ENCODE measurements at regions not wholly inside any gene's neighbourhood (a gene's known extent, or its start where the extent isn't known, plus 50 kb on each side); places are given as distances from the start of the nearest gene placed in this dataset.

GRCh38 chr3:59135096-59135495, 85.3 kb upstream of the CFAP20DC start:
- no peak for TF ChIP-seq TAF1 (IDR thresholded peaks at IDR 0.05; ENCODE audit: low read depth)
- no peak for TF ChIP-seq POLR2AphosphoS5 (IDR thresholded peaks at IDR 0.05)
- H3K36me3 ChIP-seq (ENCODE audit: insufficient read depth, low read length): no peaks in the 10 kb centered on the region

DNA sequence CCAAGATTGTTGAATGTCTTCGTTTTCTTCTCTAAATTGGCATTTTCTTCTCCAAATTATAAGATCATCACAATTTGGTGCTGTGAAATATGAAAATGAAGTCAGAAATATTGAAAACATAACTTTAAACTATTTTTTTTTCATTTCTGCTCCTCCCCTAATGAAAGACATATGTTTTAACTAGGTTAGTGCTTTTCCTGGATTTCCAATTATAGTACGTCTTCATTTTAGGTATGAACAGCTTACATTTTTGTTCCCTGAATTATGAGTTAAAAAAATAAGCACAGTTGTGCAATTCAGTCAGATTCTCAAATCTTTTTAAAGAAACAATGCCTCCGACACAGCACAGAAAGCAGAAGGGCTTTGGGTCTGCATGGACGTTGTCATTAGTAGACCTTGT, 83.5 kb upstream of the CFAP20DC start:
- H3K36me3 ChIP-seq (ENCODE audit: insufficient read depth, low read length): no peaks in the 10 kb centered on the region
- H3F3A ChIP-seq (ENCODE audit: insufficient read depth, low read length, poor library complexity, severe bottlenecking): no peaks in the 10 kb centered on the region
- no peak overlapping the region for H3K4me2 ChIP-seq (ENCODE audit: low read length)
- no peaks in the 10 kb centered on the region for H3K79me2 ChIP-seq (replicated peaks; ENCODE audit: insufficient read depth, low read length)
- H3K9ac ChIP-seq (ENCODE audit: low read length): no peak overlapping the region
- no peak overlapping the region for H3K27ac ChIP-seq (ENCODE audit: low read length)
- no peaks in the 10 kb centered on the region for H3K9me2 ChIP-seq (ENCODE audit: insufficient read depth, low read length)
- no peaks in the 10 kb centered on the region for H3K9me3 ChIP-seq (ENCODE audit: low read length)
- H3K4me3 ChIP-seq (ENCODE audit: low read length): no peak overlapping the region
- H4K20me1 ChIP-seq (ENCODE audit: insufficient read depth): no peaks in the 10 kb centered on the region
- no peaks in the 10 kb centered on the region for H3K27me3 ChIP-seq (ENCODE audit: insufficient read depth, low read depth, low read length)
- TF ChIP-seq MXI1 (conservative IDR thresholded peaks at IDR 0.05; ENCODE audit: poor library complexity, severe bottlenecking) (no peak), CTCF (IDR thresholded peaks at IDR 0.05; ENCODE audit: poor library complexity, severe bottlenecking) (no peak), RAD21 (conservative IDR thresholded peaks at IDR 0.05) (no peak), POLR2AphosphoS5 (IDR thresholded peaks at IDR 0.05) (no peak), EZH2 (IDR thresholded peaks at IDR 0.05; ENCODE audit: borderline replicate concordance, insufficient read depth, low read length, poor library complexity, severe bottlenecking) (no peak), TAF1 (IDR thresholded peaks at IDR 0.05; ENCODE audit: low read depth) (no peak), SMC3 (conservative IDR thresholded peaks at IDR 0.05; ENCODE audit: poor library complexity) (no peak), EP300 (conservative IDR thresholded peaks at IDR 0.05; ENCODE audit: poor library complexity, severe bottlenecking) (no peak), REST (IDR thresholded peaks at IDR 0.05; ENCODE audit: borderline replicate concordance) (no peak)
- H2AFZ ChIP-seq (ENCODE audit: low read depth, low read length): no peak overlapping the region

More at GRCh38 chr3:59135096-59135495, 85.3 kb upstream of the CFAP20DC start:
- Histone ChIP-seq H2AFZ (ENCODE audit: low read depth, low read length) (no peak overlapping the region), H3K27ac (ENCODE audit: low read length) (no peak overlapping the region), H3K9me2 (ENCODE audit: insufficient read depth, low read length) (no peaks in the 10 kb centered on the region), H3K4me3 (ENCODE audit: low read length) (no peak overlapping the region), H3K4me2 (ENCODE audit: low read length) (no peak overlapping the region), H4K20me1 (ENCODE audit: insufficient read depth) (no peaks in the 10 kb centered on the region), H3K9me3 (ENCODE audit: low read length) (no peaks in the 10 kb centered on the region), H3F3A (ENCODE audit: insufficient read depth, low read length, poor library complexity, severe bottlenecking) (no peaks in the 10 kb centered on the region), H3K79me2 (replicated peaks; ENCODE audit: insufficient read depth, low read length) (no peaks in the 10 kb centered on the region), H3K9ac (ENCODE audit: low read length) (no peak overlapping the region), H3K27me3 (ENCODE audit: insufficient read depth, low read depth, low read length) (no peaks in the 10 kb centered on the region)

Data from neural cell (in vitro differentiated cells).